ENCODE measurements at regions not wholly inside any gene's neighbourhood (a gene's known extent, or its start where the extent isn't known, plus 50 kb on each side); places are given as distances from the start of the nearest gene placed in this dataset.

- H3K9me3 Mint-ChIP-seq, result peaks cover 12% of the 10 kb centered on the region
- 64 to 82% methylated on average over 4 of the region's 4 CpGs for WGBS, 2 experiments (ENCODE audit: insufficient coverage in 1 of 2, insufficient read length in 1 of 2)
Measured at GRCh38 chr2:19695706-19696105, 206.1 kb downstream of the TTC32 start.

GRCh38 chr2:19691892-19692291 lies 209.9 kb downstream of the TTC32 start:
- TF ChIP-seq, protein P1, sequence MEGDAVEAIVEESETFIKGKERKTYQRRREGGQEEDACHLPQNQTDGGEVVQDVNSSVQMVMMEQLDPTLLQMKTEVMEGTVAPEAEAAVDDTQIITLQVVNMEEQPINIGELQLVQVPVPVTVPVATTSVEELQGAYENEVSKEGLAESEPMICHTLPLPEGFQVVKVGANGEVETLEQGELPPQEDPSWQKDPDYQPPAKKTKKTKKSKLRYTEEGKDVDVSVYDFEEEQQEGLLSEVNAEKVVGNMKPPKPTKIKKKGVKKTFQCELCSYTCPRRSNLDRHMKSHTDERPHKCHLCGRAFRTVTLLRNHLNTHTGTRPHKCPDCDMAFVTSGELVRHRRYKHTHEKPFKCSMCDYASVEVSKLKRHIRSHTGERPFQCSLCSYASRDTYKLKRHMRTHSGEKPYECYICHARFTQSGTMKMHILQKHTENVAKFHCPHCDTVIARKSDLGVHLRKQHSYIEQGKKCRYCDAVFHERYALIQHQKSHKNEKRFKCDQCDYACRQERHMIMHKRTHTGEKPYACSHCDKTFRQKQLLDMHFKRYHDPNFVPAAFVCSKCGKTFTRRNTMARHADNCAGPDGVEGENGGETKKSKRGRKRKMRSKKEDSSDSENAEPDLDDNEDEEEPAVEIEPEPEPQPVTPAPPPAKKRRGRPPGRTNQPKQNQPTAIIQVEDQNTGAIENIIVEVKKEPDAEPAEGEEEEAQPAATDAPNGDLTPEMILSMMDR (conservative IDR thresholded peaks at IDR 0.05), result no peak
- Histone ChIP-seq H3K27ac (ENCODE audit: low read depth, low read length) (no peak overlapping the region), H3K36me3 (ENCODE audit: control insufficient read depth, insufficient read depth, low read length) (no peaks in the 10 kb centered on the region), H3K9me3 (ENCODE audit: control insufficient read depth, low read length) (no peaks in the 10 kb centered on the region), H3K4me1 (ENCODE audit: control insufficient read depth, insufficient read depth, low read length) (no peaks in the 10 kb centered on the region), H3K27me3 (ENCODE audit: control insufficient read depth, insufficient read depth, low read length, poor library complexity, severe bottlenecking) (no peaks in the 10 kb centered on the region), H3K4me3 (ENCODE audit: low read length) (no peak overlapping the region), H3K9ac (ENCODE audit: extremely low read depth, low read length, poor library complexity, severe bottlenecking) (no peak overlapping the region)
- Mint-ChIP-seq H3K9me3 (peaks cover 4% of the 10 kb centered on the region), H3K27ac (no peak overlapping the region), H3K4me3 (no peak overlapping the region), H3K27me3 (ENCODE audit: insufficient read depth) (no peaks in the 10 kb centered on the region), H3K4me1 (no peaks in the 10 kb centered on the region), H3K36me3 (ENCODE audit: low read depth) (no peaks in the 10 kb centered on the region)
- WGBS, 2 experiments (ENCODE audit: insufficient coverage in 1 of 2, insufficient read length in 1 of 2), result 85 to 100% methylated on average over 1 of the region's 1 CpG
- DNase-seq, result no peak

More at GRCh38 chr2:19695706-19696105, 206.1 kb downstream of the TTC32 start:
- Mint-ChIP-seq H3K36me3 (ENCODE audit: low read depth) (no peaks in the 10 kb centered on the region), H3K27me3 (ENCODE audit: insufficient read depth) (peaks cover 5% of the 10 kb centered on the region), H3K27ac (no peak overlapping the region), H3K4me1 (no peaks in the 10 kb centered on the region), H3K4me3 (no peak overlapping the region)
- DNase-seq, result peak; percentile 55
- no peaks in the 10 kb centered on the region for H3K27me3 ChIP-seq (ENCODE audit: control insufficient read depth, insufficient read depth, low read length, poor library complexity, severe bottlenecking)
- no peak overlapping the region for H3K4me3 ChIP-seq (ENCODE audit: low read length)
- TF ChIP-seq, protein P1 (conservative IDR thresholded peaks at IDR 0.05), result no peak
- no peak overlapping the region for H3K27ac ChIP-seq (ENCODE audit: low read depth, low read length)
- no peaks in the 10 kb centered on the region for H3K4me1 ChIP-seq (ENCODE audit: control insufficient read depth, insufficient read depth, low read length)
- H3K36me3 ChIP-seq (ENCODE audit: control insufficient read depth, insufficient read depth, low read length), result no peaks in the 10 kb centered on the region
- no peak overlapping the region for H3K9ac ChIP-seq (ENCODE audit: extremely low read depth, low read length, poor library complexity, severe bottlenecking)
- no peaks in the 10 kb centered on the region for H3K9me3 ChIP-seq (ENCODE audit: control insufficient read depth, low read length)

DNA sequence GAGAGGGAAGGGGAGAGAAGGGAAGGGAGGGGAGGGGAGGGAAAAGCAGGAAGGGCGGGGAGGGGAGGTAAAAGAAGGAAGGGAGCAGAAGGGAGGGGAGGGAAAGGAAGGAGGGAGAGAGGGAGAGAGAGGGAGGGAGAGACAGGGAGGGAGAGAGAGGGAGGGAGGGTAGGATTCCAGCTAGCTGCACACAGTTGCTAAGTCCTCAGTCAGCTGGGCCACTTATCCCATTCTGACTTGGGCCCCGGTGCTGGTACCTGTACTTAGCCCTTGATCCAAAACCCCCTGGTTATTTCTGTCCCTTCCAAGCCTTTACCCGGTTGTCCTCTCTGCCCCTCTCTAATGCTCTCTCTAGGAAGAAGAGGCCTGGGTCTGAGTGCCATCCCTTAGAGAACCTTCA lies 211.4 kb downstream of the TTC32 start:
- Mint-ChIP-seq H3K27ac (no peak overlapping the region), H3K4me1 (no peaks in the 10 kb centered on the region)
- WGBS, 2 experiments (ENCODE audit: insufficient coverage in 1 of 2, insufficient read length in 1 of 2), result 87 to 100% methylated on average over 1 to 2 of the region's 3 CpGs

More for the DNA sequence above, 211.4 kb downstream of the TTC32 start:
- DNase-seq, result no peak
- Histone ChIP-seq H3K27me3 (ENCODE audit: control insufficient read depth, insufficient read depth, low read length, poor library complexity, severe bottlenecking) (no peaks in the 10 kb centered on the region), H3K27ac (ENCODE audit: low read depth, low read length) (no peak overlapping the region), H3K4me1 (ENCODE audit: control insufficient read depth, insufficient read depth, low read length) (no peaks in the 10 kb centered on the region), H3K4me3 (ENCODE audit: low read length) (no peak overlapping the region), H3K9ac (ENCODE audit: extremely low read depth, low read length, poor library complexity, severe bottlenecking) (no peak overlapping the region), H3K9me3 (ENCODE audit: control insufficient read depth, low read length) (no peaks in the 10 kb centered on the region), H3K36me3 (ENCODE audit: control insufficient read depth, insufficient read depth, low read length) (no peaks in the 10 kb centered on the region)
- Mint-ChIP-seq H3K27me3 (ENCODE audit: insufficient read depth) (no peaks in the 10 kb centered on the region), H3K9me3 (no peaks in the 10 kb centered on the region), H3K36me3 (ENCODE audit: low read depth) (no peaks in the 10 kb centered on the region), H3K4me3 (no peak overlapping the region)
- TF ChIP-seq, protein P1 (conservative IDR thresholded peaks at IDR 0.05), result no peak
